ENCODE measurements at regions not wholly inside any gene's neighbourhood (a gene's known extent, or its start where the extent isn't known, plus 50 kb on each side); places are given as distances from the start of the nearest gene placed in this dataset.

DNA sequence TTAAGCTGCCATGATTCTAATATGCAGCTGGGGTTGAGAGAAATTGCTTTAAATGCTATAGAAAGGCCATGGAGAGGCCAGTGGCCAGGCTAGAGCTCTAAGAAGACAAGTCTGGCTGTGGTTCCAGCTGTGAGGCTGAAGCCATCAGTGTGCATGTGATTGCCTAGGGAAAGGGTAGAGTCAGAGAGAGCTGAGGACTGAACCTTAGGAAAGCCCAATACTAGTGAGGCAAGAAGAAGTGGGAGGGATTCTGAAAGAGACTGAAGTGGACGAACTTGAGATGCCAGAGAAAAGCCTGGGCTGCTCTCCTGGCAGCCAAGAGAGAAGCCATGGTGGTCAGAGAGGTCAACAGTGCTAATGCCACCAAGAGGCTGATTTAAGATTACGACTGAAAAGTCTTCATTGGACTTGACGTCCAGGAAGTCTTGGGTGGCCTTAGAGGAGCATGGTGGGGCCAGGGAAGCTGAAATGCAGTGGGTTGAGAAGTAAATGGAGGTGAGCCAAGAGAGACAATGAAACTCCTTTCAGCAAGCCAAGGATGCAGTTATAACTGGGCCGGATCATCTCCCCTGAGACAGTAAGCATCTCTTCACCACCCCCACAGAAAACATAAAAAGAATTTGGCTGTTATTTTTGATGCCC is 133.2 kb downstream of the TMEM174 start:
- DNase-seq: no peak

DNA sequence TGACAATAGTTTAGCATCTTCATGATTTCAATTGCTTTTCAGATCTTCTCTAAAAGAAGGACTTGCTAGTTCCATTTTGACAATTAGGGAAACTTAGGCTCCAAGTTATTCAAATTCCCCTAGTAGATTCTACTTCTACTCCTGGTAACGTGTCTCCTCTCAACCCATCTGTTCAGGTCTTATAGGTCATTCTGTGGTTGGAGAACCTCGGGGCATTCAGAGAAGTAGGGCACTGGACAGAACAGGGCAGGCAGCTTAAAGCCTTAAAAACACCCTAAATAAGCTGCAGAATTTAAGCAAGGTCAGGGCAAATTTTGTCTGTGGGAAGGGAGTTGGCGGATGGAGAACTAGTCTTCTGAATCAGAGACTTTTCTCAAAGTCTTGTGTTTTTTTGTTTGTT is 132.4 kb downstream of the TMEM174 start:
- DNase-seq: no peak

DNA sequence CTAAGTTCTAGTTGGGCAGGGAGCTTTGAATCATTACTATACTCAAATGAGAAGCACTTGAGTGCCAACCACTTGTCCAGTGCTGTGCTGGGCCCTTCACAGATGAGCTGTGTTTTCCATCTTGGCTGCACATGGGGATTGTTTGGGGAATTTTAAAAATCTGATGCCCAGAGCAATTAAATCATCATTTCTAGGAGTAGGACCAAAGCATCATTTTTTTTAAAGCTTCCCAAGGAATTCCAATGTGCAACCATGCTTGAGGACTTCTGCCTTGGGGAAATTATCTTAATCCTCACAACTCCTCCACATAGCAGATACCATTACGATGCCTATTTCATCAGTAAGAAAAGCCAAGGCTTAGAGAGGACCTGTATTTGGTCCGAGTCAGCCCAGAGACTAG is 131.4 kb downstream of the TMEM174 start:
- DNase-seq: no peak

DNA sequence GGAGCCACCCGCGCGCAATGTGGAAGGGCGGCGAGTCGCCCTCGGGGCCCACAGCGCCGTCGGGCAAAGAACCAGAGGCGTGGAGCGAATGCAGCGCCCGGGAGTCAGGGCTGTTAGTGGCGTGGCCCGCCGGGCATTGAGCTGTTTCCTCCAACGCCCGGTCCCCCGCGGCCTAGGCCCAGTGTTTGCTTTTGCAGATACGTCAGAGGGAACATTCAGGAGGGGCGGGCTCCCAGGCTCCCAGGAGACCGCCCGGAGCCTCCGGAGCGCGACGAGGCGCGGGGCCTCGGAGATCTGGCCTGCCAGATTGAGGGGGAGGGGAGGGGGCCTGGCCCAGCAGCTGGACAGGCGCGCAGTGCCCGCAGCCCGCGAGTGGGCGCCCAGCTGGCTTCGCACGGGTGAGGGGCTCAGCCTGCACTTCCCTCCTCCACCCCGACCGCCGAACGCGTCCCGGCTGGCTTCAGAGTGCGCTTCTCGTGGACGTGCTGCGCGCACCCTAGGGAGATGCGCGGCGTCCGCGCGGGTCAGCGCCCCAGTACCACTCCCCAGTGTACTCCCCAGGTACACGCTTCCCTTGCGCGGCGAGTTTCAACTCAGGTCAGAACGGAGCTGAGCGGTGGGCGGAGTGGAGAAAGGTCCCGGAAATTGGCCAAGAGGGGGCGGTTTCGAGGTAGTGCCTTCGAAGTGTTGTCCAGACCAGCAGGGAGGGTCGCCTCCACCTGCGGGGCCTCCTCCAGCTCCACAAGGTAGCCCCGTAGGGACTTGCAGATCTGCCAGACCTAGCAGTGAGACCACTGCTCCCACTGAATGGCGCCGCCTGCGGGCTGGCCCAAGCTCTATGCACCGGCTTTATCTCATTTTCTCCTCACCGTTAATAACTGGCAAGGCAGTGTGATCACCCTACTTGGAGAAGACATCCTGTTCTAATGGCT is 130.4 kb downstream of the TMEM174 start:
- DNase-seq: no peak

DNA sequence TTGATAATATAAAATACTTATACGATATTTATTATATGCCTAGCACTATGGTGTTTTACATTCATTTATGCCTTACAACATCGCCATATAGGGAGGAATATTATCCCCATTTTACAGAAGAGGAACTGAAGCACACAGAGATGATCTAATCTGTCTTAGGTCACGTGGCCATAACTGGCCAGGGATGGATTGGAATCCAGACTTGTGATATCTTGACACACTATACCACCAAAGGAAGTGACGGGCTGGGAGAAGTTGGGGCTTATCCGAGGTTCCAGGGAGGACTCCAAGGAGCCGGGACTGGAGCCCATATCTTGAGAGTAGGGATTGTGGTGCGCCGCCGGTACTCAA is 129.8 kb downstream of the TMEM174 start:
- no peak for DNase-seq

DNA sequence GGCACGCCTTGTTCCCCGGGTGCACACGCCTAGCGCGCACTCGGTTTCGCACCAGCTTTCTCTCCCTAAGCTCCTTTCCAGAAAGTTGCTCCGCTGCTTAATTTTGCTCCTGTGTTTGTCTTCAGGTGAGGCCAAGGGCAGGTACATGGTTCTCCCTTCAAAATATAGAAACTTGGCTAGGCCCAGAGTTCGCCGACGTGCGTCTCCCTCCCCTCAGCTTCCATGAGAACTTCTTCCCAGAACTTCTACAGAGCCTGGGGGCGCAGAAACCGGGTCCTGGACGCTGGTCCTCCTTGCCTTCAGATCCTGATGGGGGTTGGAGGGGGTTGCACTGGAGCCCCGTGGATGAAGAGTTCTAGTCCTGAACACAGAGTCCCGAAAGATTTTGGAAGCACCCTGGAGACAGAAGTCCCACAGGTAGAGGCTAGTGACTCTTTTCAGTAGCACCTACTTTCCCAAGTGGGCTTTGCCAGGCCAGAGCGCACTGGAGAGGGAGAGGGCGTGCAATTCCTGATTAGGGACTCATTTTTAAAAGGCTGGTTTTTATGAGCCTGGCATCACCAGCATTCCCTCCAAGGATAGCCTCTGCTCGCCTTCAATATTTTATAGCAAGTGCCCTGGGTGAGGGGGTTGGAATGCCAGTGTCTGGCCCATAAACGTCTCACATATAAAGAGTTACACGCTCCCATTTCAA is 128.4 kb downstream of the TMEM174 start:
- no peak for DNase-seq

DNA sequence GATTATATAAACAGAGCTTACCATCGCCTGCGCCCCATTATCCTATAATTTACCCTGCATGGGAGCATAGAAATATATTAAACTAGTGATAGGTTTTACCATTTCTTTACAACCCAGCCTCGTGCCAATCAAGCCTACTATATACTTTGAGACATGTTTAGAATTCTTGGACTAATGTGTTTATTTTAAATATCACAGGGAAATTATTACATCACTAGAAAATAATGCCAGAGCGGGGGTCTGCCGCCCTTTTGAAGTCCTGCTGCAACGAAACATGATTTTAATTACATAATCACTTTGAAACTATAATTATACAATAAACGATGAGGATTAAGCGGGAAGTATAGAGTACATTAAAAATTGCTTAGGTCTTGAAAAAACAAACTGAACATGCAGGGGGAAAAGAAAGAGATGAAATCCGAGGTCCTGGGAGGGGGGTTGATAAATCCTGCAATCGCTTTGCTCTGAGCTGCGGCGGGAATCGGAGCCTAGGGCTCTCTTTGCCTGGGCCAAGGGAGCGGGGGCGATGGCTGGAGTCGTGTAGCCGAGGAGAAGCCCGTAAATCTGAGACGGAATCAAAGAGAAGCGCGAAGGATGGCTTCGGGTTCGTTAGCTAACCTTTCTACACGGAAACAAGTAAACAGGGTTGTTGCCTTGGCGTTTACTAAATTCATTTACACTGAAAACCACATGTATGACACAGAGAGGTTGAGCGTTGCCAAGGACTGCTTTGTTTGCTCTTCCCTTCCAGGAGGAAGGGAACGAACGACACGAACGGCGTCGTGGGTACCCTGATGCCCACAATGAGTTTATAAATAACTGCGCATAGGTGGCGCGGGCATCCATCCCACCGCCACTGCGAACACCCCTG is 127.6 kb downstream of the TMEM174 start:
- no peak for DNase-seq

DNA sequence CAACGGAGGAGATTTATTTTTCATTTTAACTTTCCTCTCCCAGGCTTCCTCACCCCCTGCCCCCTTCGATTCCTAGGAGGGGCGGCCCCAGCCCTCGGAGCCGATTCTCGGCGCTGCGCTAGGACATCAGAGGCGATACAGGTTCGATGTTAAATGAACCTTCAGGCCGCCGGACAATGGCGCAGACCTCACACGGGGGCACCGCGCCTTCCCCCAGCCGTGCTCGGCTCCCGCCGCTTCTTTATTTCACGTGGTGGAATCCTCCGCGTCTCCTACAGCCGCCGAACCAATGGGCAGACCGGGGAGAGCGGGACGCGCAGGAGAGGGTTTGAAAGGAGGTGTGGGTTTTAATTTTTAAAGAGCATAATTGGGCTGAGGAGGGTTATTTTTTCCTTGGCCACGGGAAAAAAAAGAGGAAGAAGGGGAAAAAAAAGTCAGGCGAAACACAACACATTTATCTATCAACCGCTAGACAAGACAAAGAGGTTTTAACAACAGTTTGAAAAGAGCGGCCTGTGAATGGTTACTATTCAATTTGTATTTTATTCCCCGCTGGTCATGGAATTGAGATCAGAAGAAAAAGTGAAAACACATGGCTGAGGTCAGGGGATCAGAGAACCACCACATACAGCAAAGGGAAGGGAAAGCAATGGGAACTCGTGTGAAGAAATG is 126.8 kb downstream of the TMEM174 start:
- no peak for DNase-seq

DNA sequence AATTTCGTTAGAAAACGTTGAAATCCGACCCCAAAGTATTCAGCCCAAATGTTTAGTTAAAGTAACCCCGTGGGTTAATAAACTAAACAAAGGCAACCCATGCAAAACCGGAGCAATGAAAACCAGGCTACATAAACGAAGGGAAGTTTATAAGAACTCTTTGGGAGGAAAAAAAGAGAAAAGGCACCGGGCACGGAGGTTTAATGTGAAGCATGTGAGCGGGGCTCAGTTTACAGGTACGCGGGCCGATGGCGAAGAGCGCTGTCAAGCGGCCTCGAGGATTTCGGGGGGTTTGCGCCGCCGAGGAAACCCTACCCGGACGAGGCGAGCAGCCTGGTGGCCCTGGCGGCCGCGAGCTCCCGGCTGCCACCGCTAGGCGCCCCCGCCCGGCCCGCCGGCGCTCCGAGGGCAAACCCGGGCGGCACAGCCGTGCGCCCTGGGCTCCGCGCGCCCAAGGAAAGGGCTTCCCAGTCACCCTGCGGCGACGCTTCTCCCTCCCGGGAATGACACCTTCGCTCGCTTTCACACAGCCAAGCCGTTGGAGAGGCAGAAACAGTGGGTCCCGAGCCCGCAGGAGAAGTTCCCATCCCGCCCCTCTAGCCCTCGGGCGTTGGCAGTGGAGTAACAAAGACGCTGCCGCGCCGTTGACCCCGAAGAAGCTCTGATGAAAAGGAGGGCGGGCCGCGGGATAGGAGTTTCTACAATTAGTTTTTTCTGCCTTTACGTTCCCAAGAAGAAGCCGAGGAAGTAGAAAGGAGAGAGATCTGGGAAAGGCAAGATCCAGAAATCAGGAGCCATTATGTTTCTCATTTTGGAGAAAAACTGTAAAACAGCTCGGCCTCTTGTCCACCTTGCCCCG is 126.0 kb downstream of the TMEM174 start:
- DNase-seq: no peak

DNA sequence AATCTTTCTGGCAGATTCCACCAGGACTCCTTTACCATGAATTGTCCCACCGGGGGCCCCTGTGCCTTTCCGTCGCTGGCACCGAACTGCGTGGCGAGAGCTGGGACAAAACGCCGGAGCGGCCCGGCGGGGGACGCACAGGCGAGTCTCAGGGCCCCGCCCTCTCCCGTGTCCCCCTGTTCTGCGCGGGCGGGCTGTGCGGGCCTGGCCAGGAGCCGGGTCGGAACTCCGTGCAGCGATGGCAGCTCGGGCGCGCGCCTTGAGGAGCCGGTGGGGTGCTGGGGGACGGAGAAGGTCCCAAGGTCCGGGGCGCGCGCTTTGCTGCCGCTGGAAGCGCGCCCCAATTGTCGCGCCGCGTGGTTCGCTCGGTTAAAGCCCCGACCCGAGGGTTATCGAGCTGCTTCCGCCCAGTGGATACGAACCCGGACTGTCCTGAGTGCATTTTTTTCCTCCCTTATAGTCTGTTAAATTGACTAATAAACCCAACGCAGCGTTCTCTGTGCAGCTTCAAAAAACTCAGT is 125.3 kb downstream of the TMEM174 start:
- no peak for DNase-seq

DNA sequence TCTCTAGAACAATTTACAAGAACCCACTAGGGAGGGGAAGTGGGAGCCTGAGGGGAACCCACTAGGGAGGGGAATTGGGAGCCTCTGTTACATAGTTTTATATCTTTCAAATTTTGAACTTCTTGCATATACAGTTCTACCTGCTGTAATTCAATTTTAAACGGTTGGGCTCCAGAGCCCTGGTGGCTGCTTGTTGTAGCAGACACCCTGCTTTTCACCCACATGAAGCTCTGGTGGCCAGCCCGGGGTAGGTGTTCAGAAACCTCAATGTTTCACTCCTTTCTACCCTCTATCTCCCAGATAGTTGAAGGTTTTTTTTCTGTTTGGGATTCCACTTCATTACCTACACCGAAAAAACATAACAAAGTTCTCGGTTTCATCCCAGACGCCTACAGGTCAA is 124.4 kb downstream of the TMEM174 start:
- DNase-seq: no peak

DNA sequence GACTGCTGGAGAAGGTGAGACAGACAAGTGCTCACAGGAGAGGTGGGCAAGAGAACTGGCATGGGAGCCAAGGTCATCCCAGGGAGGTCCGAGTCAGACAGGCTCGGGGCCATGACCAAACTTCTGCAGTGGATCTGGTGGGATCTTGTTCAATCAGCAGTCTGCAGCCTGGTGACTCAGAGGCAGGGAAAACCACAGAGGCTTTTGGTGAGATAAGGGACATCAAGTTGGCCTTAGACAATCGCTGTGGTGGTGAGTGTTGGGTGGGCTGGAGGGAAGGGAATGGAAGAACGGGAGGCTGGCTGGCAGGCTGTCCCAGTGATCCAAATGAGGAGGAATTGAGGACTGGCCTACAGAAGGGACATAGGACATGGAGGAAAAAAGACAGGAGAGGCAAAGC is 123.8 kb downstream of the TMEM174 start:
- no peak for DNase-seq

DNA sequence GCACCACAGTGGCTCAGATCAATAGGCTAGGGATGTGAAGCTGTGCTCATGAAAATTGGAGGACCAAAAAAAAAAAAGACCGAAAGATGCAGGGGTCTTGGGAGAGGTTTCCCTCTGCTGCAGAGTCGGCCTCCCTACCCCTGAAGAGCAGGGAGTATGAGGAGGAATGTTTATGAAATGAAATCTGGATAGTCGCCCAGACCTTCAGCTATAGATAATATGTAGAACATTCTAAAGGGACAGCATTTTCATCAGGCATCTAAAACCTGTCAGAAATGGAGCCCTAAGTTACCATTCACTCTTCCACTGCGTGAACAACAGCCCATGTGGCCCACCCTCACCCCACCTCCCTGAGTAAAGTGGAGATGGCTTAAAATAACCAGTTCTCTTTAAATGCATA is 122.9 kb downstream of the TMEM174 start:
- DNase-seq: no peak

DNA sequence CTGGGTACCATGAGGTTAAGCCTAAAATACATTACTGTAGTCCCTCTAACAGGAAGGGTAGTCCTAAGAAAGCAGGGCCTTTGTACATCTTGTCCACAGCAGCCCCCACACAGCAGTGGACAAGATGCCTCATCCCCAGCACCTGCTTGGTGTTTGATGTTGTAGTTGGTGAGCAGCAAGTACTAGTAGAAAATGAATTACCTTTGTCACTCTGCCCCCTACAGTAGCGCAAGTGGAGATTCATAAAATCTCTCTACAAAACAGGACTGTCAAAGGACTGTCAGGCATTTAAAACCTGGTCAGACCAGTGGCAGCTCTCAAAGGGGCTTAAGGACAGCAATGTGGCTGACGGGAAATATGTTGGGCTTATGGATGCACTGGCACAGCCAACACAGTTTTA is 122.5 kb downstream of the TMEM174 start:
- DNase-seq: no peak

DNA sequence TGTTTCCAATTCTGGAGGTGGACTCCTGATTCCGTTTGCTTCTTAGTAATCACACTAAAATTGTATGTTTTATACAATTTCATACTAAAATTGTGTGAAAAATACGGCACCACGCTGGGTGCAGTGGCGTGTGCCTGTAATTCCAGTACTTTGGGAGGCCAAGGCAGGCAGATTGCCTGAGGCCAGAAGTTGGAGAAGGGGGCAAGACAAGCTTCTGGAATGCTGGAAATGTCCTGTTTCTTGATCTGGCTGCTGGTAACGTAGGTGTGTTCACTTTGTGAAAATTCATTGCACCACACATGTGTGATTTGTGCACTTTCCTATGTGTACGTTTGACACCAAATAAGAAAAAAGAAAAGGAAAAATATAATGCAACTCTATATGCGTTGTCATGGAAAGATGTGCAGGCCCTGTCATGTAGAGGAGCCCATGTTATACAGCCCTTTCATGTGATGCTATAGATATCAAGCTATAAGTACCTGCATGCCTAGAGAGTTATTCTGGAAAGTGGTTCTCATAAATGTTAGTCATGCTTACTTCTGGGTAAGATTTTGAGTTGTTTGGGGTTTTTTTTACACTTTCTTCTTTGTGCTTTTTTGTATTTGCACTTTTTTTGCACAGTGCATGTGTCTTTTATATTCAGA is 119.9 kb downstream of the TMEM174 start:
- no peak for DNase-seq

DNA sequence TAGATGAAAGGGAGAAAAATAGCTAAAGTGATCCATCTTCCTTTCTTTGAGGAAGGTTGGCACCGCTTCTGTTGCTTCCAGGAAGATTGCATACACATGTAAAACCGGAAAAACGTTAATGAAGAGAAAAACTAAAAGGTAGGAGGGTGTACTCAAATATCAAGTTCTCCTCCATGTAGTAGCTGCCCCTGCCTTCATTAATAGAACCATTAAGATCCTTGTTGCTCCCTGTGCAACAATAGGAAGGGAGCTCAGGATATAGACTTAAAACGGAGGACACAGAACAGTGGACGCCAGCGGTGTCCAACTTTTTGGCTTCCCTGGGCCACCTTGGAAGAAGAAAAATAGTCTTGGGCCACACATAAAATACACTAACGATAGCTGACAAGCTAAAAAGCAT is 118.9 kb downstream of the TMEM174 start:
- no peak for DNase-seq

DNA sequence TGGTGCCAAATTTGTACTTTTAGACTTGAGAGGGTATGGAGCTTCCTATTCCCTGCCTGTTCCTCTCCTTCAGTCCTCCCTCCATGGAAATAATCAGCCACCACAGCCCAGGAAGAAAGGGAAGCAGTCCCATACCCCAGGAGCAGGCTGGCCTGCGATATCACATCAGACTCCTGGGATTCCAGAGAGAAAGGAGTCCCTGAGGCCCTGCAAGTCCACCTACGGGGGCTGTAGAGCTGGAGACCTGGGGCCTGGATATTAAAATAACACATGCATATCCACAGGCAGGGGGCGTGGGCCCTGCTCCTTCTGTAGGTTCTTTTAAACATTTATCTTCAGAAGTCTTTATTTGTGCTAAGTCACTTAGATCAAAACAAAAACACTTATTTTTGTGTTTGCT is 117.2 kb downstream of the TMEM174 start:
- no peak for DNase-seq

DNA sequence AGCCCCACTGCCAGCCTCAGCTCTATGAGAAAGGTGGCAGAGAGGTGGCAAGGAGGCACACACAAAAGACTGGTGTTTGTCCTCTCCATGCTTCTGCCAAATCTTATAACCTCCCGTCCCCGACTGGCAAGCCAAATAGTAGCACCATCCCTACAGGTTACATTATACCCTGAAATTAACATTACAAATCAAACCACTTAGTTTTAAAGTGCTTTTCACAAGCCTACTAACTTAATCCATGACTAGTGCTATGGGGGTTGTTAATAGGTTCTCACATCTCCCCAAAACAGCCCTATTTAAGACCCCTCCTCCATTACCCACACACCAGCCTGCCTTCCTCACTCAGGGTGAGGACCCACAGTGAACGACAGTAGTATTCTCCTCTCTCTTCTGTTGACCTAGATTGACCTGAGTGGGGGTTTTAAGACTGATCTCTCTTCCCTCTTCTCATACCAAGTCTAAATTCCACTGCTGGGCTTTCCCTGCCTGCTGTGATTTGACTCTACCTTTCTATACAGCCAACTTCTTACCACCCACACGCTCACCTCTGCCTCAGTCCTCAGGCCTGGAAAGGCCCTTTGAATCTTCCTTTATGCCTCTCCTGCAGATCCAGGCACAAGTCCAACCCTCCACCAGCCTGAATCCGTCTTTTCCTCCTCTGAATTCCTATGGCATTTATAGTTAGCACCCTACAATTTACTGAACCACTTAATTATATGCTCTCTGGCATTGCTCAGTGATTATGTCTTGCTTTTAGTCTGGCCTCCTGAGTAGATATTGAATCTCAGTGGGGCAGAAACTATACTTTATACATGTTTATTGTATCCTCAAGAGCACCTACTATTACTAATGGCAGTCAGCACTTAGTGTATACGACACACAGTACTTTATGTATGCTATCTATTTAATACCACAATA is 116.1 kb downstream of the TMEM174 start:
- DNase-seq: no peak

DNA sequence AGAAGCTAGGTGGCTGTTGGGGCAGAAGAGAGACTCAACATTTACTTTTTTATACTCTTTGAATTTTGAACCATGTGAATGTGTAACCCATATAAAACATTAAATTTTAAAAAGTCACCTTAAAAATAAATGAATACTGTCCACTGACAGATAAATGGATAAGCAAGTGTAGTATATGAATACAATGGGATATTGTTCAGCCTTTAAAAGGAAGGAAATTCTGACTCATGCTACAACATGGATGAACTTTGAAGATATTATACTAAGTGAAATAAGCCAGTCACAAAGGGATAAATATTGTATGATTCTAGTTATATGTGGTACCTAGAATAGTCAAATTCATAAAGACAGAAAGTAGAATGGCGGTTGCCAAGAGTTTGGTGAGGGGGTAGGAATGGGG is 113.9 kb downstream of the TMEM174 start:
- no peak for DNase-seq

DNA sequence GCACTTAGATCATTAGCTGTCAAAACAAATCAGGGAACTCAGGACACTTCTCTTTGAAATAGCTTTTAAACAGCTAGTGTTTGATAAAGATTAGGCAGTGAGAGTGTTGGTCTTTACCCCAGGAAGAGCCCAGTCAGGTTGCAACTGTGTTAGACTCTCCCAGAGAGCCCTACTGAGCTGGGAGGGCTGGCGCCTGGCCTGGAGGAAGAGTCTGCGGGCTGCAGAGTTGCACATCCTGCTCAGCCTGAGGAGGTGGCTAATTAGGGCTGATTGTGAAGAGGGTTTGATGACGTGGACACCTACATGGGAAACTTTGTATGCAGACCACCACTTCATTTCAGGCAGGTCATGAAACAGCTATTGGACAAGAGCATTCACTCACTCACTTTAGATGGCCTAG is 112.0 kb downstream of the TMEM174 start:
- no peak for DNase-seq
